GM21526 (cell line): ENCODE measurements at regions not wholly inside any gene's neighbourhood (a gene's known extent, or its start where the extent isn't known, plus 50 kb on each side); places are given as distances from the start of the nearest gene placed in this dataset.

Experiments
- ATAC-seq: cut with Tn5 transposase; IDR thresholded peaks from one replicate; pipeline ENCODE4 v1.9.1; 2021; ENCODE audit warnings: moderate library complexity; ENCODE audit not compliant: unreplicated experiment, low FRiP score

GRCh38 chr10:28810057-28810870, 132.9 kb downstream of the BAMBI start:
- no peak for ATAC-seq

- no peak for ATAC-seq
These were observed 134.5 kb downstream of the BAMBI start for GRCh38 chr10:28811639-28812349.

GRCh38 chr10:28812384-28813372, 135.4 kb downstream of the BAMBI start:
- ATAC-seq: no peak

- no peak for ATAC-seq
These were observed 138.4 kb downstream of the BAMBI start for GRCh38 chr10:28815681-28816080.

- no peak for ATAC-seq
These were observed 145.6 kb downstream of the BAMBI start for GRCh38 chr10:28822719-28823464.

- no peak for ATAC-seq
These were observed 146.3 kb downstream of the BAMBI start for GRCh38 chr10:28823501-28824075.

GRCh38 chr10:28833313-28833712, 156.0 kb downstream of the BAMBI start:
- no peak for ATAC-seq

GRCh38 chr10:28836435-28836743, 159.1 kb downstream of the BAMBI start:
- no peak for ATAC-seq

- ATAC-seq: no peak
These were observed 160.5 kb downstream of the BAMBI start for GRCh38 chr10:28837613-28838390.

GRCh38 chr10:28838908-28839307, 161.6 kb downstream of the BAMBI start:
- no peak for ATAC-seq

GRCh38 chr10:28839600-28840007, 162.3 kb downstream of the BAMBI start:
- no peak for ATAC-seq

GRCh38 chr10:28840202-28840601, 162.9 kb downstream of the BAMBI start:
- ATAC-seq: no peak

- ATAC-seq: no peak
These were observed 163.7 kb downstream of the BAMBI start for GRCh38 chr10:28840971-28841370.

- ATAC-seq: no peak
These were observed 164.3 kb downstream of the BAMBI start for GRCh38 chr10:28841625-28842024.

- no peak for ATAC-seq
These were observed 165.0 kb downstream of the BAMBI start for GRCh38 chr10:28842321-28842720.

GRCh38 chr10:28845009-28845682, 167.8 kb downstream of the BAMBI start:
- no peak for ATAC-seq

- no peak for ATAC-seq
These were observed 172.0 kb downstream of the BAMBI start for GRCh38 chr10:28849309-28849708.

GRCh38 chr10:28849821-28850220, 172.5 kb downstream of the BAMBI start:
- no peak for ATAC-seq

- no peak for ATAC-seq
These were observed 173.5 kb downstream of the BAMBI start for GRCh38 chr10:28850784-28851183.
